ENCODE measurements at regions not wholly inside any gene's neighbourhood (a gene's known extent, or its start where the extent isn't known, plus 50 kb on each side); places are given as distances from the start of the nearest gene placed in this dataset.

DNA sequence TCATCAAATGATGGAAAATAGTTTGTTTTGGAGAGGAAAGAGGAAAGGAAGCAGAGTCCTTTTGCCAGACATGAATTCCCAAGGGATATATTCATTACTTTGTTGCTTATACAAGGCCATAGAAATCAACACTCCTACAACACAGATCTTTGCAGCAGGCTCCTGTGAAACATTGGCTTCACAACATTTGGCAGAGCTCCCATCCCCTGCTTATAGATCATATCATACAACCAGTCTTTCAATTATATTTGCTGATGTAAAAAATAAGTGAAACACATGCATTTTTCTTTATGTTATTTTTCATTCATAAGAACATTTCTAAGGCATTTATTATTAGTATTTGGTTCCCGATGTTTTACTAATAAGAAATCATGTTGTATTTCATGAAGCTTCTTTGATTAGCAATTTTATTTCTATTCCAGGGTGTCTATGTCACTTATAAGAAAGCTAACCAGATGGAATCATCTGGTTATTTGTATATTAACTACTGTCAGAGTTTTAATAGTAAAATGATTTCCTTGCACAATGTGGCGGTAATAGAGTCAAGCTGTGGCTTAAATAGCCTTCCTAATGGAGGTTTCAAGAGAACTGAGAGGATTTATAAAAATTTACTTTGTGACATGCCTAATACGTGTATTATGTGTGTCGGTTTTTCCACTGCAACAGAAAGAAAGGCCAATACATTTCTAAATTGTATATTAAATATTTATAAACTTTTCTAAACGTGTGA is 470.3 kb upstream of the NCAM2 start:
- TF ChIP-seq, protein P1, sequence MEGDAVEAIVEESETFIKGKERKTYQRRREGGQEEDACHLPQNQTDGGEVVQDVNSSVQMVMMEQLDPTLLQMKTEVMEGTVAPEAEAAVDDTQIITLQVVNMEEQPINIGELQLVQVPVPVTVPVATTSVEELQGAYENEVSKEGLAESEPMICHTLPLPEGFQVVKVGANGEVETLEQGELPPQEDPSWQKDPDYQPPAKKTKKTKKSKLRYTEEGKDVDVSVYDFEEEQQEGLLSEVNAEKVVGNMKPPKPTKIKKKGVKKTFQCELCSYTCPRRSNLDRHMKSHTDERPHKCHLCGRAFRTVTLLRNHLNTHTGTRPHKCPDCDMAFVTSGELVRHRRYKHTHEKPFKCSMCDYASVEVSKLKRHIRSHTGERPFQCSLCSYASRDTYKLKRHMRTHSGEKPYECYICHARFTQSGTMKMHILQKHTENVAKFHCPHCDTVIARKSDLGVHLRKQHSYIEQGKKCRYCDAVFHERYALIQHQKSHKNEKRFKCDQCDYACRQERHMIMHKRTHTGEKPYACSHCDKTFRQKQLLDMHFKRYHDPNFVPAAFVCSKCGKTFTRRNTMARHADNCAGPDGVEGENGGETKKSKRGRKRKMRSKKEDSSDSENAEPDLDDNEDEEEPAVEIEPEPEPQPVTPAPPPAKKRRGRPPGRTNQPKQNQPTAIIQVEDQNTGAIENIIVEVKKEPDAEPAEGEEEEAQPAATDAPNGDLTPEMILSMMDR (IDR thresholded peaks at IDR 0.05): no peak
- TF ChIP-seq POLR2A (IDR thresholded peaks at IDR 0.05) (no peak), POLR2AphosphoS5 (IDR thresholded peaks at IDR 0.05) (no peak)
